NCI-H1092 treated with DMSO at 0.1 percent for 48 hours (cell line): ENCODE measurements at regions not wholly inside any gene's neighbourhood (a gene's known extent, or its start where the extent isn't known, plus 50 kb on each side); places are given as distances from the start of the nearest gene placed in this dataset.

Experiments used
- DNase-seq: peaks from one replicate; lab custom pipeline; 2025; lab: John Stamatoyannopoulos, UW

- DNase-seq, result no peak
Measured at GRCh38 chr2:37425408-37425807, 81.0 kb downstream of the QPCT start.

GRCh38 chr2:37427241-37427640 lies 82.8 kb downstream of the QPCT start:
- DNase-seq, result no peak

GRCh38 chr2:37436323-37436722 lies 91.9 kb downstream of the QPCT start:
- no peak for DNase-seq

- DNase-seq, result no peak
Measured at GRCh38 chr2:37439131-37439642, 94.8 kb downstream of the QPCT start.

- no peak for DNase-seq
Measured at GRCh38 chr2:37441055-37441454, 96.6 kb downstream of the QPCT start.

- no peak for DNase-seq
Measured at GRCh38 chr2:37443082-37443481, 98.7 kb downstream of the QPCT start.

GRCh38 chr2:37447446-37447845 lies 103.0 kb downstream of the QPCT start:
- no peak for DNase-seq

- DNase-seq, result no peak
Measured at GRCh38 chr2:37448342-37449120, 104.1 kb downstream of the QPCT start.

GRCh38 chr2:37449761-37450296 lies 105.4 kb downstream of the QPCT start:
- peak; percentile 22 for DNase-seq

GRCh38 chr2:37453027-37453426 lies 108.6 kb downstream of the QPCT start:
- no peak for DNase-seq

- DNase-seq, result peak; percentile 31
Measured at GRCh38 chr2:37454851-37455762, 110.7 kb downstream of the QPCT start.

GRCh38 chr2:37456479-37456878 lies 112.0 kb downstream of the QPCT start:
- DNase-seq, result no peak

- no peak for DNase-seq
Measured at GRCh38 chr2:37457401-37457901, 113.0 kb downstream of the QPCT start.

GRCh38 chr2:37458133-37458532 lies 113.7 kb downstream of the QPCT start:
- no peak for DNase-seq

GRCh38 chr2:37459095-37459981 lies 114.9 kb downstream of the QPCT start:
- DNase-seq, result no peak

GRCh38 chr2:37460896-37461229 lies 116.4 kb downstream of the QPCT start:
- no peak for DNase-seq

- no peak for DNase-seq
Measured at GRCh38 chr2:37464067-37464466, 119.6 kb downstream of the QPCT start.

- DNase-seq, result no peak
Measured at GRCh38 chr2:37466533-37467222, 122.2 kb downstream of the QPCT start.

- DNase-seq, result no peak
Measured at GRCh38 chr2:37468170-37468569, 123.7 kb downstream of the QPCT start.

GRCh38 chr2:37469126-37469525 lies 124.7 kb downstream of the QPCT start:
- DNase-seq, result no peak

- DNase-seq, result no peak
Measured at GRCh38 chr2:37471104-37471503, 126.7 kb downstream of the QPCT start.
